ENCODE measurements at regions not wholly inside any gene's neighbourhood (a gene's known extent, or its start where the extent isn't known, plus 50 kb on each side); places are given as distances from the start of the nearest gene placed in this dataset.
"Not testable (repeated sequence)": the region's sequence is repeated elsewhere in the genome, so short reads cannot be mapped to it uniquely, and the experiment has no call there.

DNA sequence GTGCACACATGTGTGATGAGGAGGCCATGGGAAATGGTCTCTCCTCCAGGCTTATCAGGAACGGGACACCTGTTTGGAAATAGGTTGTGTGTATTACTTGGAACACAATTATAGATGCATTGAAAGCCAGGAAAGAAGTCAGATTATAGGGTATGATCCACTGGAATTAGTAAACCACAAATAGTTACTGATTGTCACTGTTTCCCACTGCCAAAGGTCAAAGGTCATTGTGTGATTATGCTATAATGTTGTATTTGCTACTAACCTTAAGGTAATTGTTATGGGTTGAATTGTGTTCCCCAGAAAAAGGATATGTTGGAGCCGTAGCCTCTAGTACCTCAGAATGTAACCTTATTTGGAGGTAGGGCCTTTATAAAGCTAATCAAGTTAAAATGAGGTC, 129.9 kb upstream of the FBXO33 start:
- no peak for DNase-seq (ENCODE audit: extremely low read depth in 1 of 2, low read depth in 1 of 2)

DNA sequence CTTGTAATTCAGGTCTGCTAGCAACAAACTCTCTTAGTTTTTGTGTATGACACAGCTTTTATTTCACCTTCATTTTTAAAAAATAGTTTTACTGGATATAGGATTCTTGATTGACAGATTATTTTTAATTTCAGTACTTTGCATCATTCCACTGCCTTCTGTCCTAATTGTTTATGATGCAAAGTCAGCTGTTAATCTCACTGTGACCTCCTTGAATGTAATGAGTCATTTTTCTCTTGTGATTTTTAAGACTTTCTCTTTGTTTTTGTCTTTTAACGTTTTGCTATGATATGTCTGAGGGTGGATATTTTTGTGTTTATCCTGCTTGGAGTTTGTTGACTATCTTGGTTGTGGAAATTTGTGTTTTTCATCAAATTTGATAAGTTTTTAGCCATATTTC, 126.3 kb upstream of the FBXO33 start:
- DNase-seq (ENCODE audit: extremely low read depth in 1 of 2, low read depth in 1 of 2): no peak

DNA sequence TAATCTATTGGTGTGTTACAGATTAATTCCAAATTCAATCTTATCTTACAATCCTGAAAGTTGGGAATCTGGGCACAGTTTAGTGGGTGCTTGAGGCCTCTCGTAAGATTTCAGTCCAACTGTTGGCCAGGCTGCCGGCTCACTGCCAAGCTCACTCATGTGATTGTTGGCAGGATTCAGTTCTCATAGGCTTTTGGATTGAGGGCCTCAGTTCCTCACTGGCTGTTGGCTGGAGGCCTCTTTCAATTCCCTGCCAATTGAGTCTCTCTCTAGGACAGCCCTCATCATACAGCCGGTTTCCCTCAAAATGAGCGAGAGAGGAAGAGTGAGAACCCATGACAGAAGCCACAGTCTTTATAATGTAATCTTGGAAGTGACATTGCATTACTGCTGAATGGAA, 123.5 kb upstream of the FBXO33 start:
- no peak for DNase-seq (ENCODE audit: extremely low read depth in 1 of 2, low read depth in 1 of 2)

- no peak for DNase-seq (ENCODE audit: extremely low read depth in 1 of 2, low read depth in 1 of 2)
Measured at GRCh38 chr14:39554576-39554975, 122.3 kb upstream of the FBXO33 start.

- DNase-seq (ENCODE audit: extremely low read depth in 1 of 2, low read depth in 1 of 2): no peak
Measured at GRCh38 chr14:39548358-39548757, 116.1 kb upstream of the FBXO33 start.

- no peak for DNase-seq (ENCODE audit: extremely low read depth in 1 of 2, low read depth in 1 of 2)
Measured at GRCh38 chr14:39547845-39548244, 115.6 kb upstream of the FBXO33 start.

DNA sequence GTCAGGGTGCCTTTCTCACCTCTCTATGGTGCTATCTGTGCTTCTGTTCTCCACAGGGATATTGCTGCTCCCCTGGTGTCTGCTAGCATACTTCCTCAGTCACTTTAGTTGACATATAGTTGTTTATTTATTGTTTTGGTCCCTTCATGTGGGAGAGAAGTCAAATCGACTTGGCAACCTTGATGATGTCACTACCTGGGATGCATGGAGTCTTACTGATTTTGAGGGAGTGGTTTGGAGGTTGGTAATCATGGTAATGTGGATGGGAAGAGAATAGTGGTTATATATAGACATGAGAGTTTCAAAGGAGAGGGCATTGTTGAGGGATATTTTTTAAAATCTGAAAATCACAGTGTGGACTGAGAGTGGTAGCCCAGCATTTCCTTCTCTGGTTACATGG, 73.6 kb upstream of the FBXO33 start:
- no peak for DNase-seq (ENCODE audit: extremely low read depth in 1 of 2, low read depth in 1 of 2)

DNA sequence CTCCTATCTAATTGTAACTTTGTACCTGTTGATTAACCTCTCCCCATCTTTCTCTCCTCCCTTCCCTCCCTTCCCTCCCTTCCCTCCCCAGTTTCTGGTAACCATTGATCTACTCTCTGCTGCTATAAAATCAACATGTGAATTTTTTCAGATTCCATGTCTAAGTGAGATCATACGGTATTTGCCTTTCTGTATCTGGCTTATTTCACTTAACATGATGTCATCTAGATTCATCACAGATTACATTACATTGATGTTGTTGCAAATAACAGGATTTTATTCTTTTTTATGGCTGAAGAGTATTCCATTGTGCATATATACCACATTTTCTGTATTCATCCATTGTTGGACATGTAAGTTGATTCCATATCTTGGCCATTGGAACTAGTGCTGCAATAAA, 68.0 kb upstream of the FBXO33 start:
- no peak for DNase-seq (ENCODE audit: extremely low read depth in 1 of 2, low read depth in 1 of 2)

DNA sequence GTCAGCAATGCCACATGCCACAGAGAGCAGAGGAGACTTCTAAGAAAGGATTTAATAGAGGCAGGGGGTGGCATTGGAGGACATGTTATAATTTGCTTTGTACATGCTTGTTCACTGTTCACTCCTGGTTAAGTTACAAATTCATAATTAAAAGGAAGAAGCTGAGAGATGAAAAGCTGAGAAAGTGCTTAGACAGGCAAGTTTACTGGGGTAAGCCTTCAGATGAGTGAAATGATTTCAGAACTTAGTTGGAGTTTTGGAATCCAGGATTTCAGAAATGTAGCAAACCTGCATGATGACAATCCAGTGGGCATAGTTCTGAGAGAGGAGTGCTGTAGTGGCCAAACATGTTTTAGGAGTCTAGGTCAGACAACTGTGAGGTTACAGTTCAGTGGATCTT, 67.3 kb upstream of the FBXO33 start:
- DNase-seq (ENCODE audit: extremely low read depth in 1 of 2, low read depth in 1 of 2): no peak

DNA sequence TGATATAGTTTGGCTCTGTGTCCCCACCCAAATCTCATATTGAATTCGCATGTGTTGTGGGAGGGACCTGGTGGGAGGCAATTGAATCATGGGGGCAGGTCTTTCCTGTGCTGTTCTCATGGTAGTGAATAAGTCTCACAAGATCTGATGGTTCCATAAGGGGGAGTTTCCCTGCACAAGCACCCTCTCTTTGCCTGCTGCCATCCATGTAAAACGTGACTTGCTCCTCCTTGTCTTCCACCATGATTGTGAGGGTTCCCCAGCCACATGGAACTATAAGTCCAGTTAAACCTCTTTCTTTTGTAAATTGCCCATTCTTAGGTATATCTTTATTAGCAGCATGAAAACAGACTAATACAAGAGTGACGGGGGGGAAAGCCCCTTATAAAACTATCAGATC, 65.4 kb upstream of the FBXO33 start:
- DNase-seq (ENCODE audit: extremely low read depth in 1 of 2, low read depth in 1 of 2): not testable (repeated sequence)

DNA sequence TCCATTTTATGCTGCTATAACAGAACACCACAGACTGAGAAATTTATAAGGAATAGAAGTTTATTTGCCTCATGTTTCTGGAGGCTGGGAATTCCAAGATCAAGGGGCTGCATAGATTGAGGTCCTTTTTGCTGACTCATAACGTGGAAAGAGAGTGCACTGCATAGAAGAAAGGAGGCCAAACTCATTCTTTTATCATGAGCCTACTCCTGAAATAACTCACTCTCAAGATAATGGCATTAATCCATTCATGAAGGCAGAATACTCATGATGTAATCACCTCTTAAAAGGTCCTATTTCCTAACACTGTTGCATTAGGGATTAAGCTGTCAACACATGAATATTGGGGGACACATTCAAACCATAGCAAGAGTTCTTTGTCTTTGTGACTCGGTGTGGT, 60.0 kb upstream of the FBXO33 start:
- DNase-seq (ENCODE audit: extremely low read depth in 1 of 2, low read depth in 1 of 2): no peak

GRCh38 chr14:39491134-39491571, 58.9 kb upstream of the FBXO33 start:
- no peak for DNase-seq (ENCODE audit: extremely low read depth in 1 of 2, low read depth in 1 of 2)

GRCh38 chr14:39488600-39488999, 56.4 kb upstream of the FBXO33 start:
- no peak for DNase-seq (ENCODE audit: extremely low read depth in 1 of 2, low read depth in 1 of 2)

DNA sequence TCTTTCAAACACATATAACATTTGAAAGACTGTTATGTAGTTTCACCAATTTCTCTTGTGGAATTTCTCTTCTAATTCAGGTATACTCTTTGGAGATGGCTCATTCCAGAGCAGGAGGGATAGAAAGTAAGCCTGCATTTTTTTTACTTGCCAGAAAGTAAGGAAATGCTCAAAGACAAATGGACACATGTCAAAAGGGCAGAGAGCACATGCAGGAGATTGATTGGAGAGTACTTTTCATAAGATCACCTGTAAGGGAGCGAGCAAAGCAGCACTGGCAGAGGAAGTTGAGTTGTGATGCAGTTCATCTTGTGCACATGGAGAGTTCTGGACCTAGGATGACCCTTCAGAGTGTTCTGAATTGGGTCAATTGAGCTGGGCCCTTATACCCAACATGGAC, 51.4 kb upstream of the FBXO33 start:
- no peak for DNase-seq (ENCODE audit: extremely low read depth in 1 of 2, low read depth in 1 of 2)
